ENCODE measurements at regions not wholly inside any gene's neighbourhood (a gene's known extent, or its start where the extent isn't known, plus 50 kb on each side); places are given as distances from the start of the nearest gene placed in this dataset.
"Not testable (repeated sequence)": the region's sequence is repeated elsewhere in the genome, so short reads cannot be mapped to it uniquely, and the experiment has no call there.

- DNase-seq (ENCODE audit: extremely low spot score, unreplicated experiment) = no peak
- no peaks in the 10 kb centered on the region for H3K9me3 Mint-ChIP-seq
- H3K27ac Mint-ChIP-seq = no peak overlapping the region
- TF ChIP-seq CTCF (conservative IDR thresholded peaks at IDR 0.05) = no peak
- no peak overlapping the region for H3K4me3 Mint-ChIP-seq
- no peaks in the 10 kb centered on the region for H3K27me3 Mint-ChIP-seq
- no peaks in the 10 kb centered on the region for H3K36me3 Mint-ChIP-seq
- peaks cover 6% of the 10 kb centered on the region for H3K4me1 Mint-ChIP-seq (ENCODE audit: unreplicated experiment)
These were observed 285.8 kb upstream of the PCDH9 start for GRCh38 chr13:67515895-67516294.

- Mint-ChIP-seq H3K36me3 (no peaks in the 10 kb centered on the region), H3K4me3 (no peak overlapping the region), H3K9me3 (no peaks in the 10 kb centered on the region), H3K27ac (no peak overlapping the region), H3K4me1 (ENCODE audit: unreplicated experiment) (no peaks in the 10 kb centered on the region), H3K27me3 (no peaks in the 10 kb centered on the region)
- no peak for DNase-seq (ENCODE audit: extremely low spot score, unreplicated experiment)
- TF ChIP-seq CTCF (conservative IDR thresholded peaks at IDR 0.05) = no peak
These were observed 278.9 kb upstream of the PCDH9 start for GRCh38 chr13:67509018-67509417.

GRCh38 chr13:67508275-67508674 lies 278.1 kb upstream of the PCDH9 start:
- not testable (repeated sequence) for H3K27me3 Mint-ChIP-seq; H3K27ac Mint-ChIP-seq; H3K9me3 Mint-ChIP-seq; H3K36me3 Mint-ChIP-seq; H3K4me1 Mint-ChIP-seq (ENCODE audit: unreplicated experiment); DNase-seq (ENCODE audit: extremely low spot score, unreplicated experiment); H3K4me3 Mint-ChIP-seq

GRCh38 chr13:67506407-67506806 lies 276.3 kb upstream of the PCDH9 start:
- Mint-ChIP-seq H3K27me3 (no peaks in the 10 kb centered on the region), H3K4me1 (ENCODE audit: unreplicated experiment) (no peaks in the 10 kb centered on the region), H3K9me3 (no peaks in the 10 kb centered on the region)

GRCh38 chr13:67505376-67505775 lies 275.2 kb upstream of the PCDH9 start:
- H3K4me1 Mint-ChIP-seq (ENCODE audit: unreplicated experiment) = no peaks in the 10 kb centered on the region
- H3K36me3 Mint-ChIP-seq = no peaks in the 10 kb centered on the region
- no peak for TF ChIP-seq CTCF (conservative IDR thresholded peaks at IDR 0.05)
- no peaks in the 10 kb centered on the region for H3K27me3 Mint-ChIP-seq
- no peak overlapping the region for H3K4me3 Mint-ChIP-seq
- no peaks in the 10 kb centered on the region for H3K9me3 Mint-ChIP-seq
- DNase-seq (ENCODE audit: extremely low spot score, unreplicated experiment) = no peak
- no peak overlapping the region for H3K27ac Mint-ChIP-seq

More at GRCh38 chr13:67506407-67506806, 276.3 kb upstream of the PCDH9 start:
- Mint-ChIP-seq H3K36me3 (no peaks in the 10 kb centered on the region), H3K27ac (no peak overlapping the region), H3K4me3 (no peak overlapping the region)
- no peak for TF ChIP-seq CTCF (conservative IDR thresholded peaks at IDR 0.05)
- no peak for DNase-seq (ENCODE audit: extremely low spot score, unreplicated experiment)

GRCh38 chr13:67498948-67499347 lies 268.8 kb upstream of the PCDH9 start:
- no peaks in the 10 kb centered on the region for H3K36me3 Mint-ChIP-seq
- no peak for TF ChIP-seq CTCF (conservative IDR thresholded peaks at IDR 0.05)
- DNase-seq (ENCODE audit: extremely low spot score, unreplicated experiment) = no peak
- no peaks in the 10 kb centered on the region for H3K4me1 Mint-ChIP-seq (ENCODE audit: unreplicated experiment)
- no peaks in the 10 kb centered on the region for H3K27me3 Mint-ChIP-seq
- H3K27ac Mint-ChIP-seq = no peak overlapping the region
- no peaks in the 10 kb centered on the region for H3K9me3 Mint-ChIP-seq
- H3K4me3 Mint-ChIP-seq = no peak overlapping the region
